ENCODE measurements at regions not wholly inside any gene's neighbourhood (a gene's known extent, or its start where the extent isn't known, plus 50 kb on each side); places are given as distances from the start of the nearest gene placed in this dataset.

DNA sequence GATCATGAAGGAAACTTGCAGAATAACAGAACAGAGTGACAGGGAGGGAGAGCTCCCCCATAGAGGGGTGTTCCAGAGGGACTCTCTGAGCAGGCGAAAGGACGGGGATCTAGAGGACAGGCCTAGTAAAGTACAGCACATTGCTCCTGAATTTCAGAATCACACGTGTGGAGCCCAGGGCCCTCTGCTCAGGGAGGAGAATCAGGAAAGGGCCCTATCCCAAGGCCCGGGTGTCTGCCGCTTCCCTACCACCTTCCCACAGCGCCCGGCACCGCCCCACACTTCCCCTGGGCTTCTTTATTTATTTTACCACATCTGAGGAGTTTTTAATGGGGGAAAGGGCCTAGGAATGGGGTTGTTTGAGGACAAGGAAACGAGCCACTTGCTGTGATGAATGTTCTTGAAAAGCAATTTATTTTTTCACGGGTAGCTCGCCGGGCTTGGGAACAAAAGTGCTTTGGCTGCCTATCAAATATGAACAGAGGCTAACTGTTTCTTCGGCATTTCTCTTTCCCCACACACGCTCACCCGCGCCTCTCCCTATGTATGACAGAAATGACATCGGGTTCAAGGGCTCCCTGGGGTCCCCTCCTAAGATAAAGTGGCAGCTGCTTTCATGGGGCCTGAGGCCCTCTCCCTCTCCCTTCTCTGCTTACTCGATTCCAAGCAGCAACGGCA lies 79.3 kb upstream of the GLI2 start:
- Mint-ChIP-seq H3K9me3 (peaks cover 28% of the 10 kb centered on the region), H3K4me1 (peaks cover 7% of the 10 kb centered on the region), H3K36me3 (ENCODE audit: low read depth) (no peaks in the 10 kb centered on the region), H3K4me3 (no peak overlapping the region), H3K27ac (no peak overlapping the region), H3K27me3 (ENCODE audit: low read depth, poor library complexity) (peaks cover 88% of the 10 kb centered on the region)
- no peak for TF ChIP-seq CTCF (IDR thresholded peaks at IDR 0.05)
- DNase-seq, result no peak

- no peak for DNase-seq
- Mint-ChIP-seq H3K36me3 (ENCODE audit: low read depth) (no peaks in the 10 kb centered on the region), H3K27ac (no peak overlapping the region), H3K4me3 (no peak overlapping the region), H3K27me3 (ENCODE audit: low read depth, poor library complexity) (peaks cover 88% of the 10 kb centered on the region), H3K9me3 (peaks cover 15% of the 10 kb centered on the region), H3K4me1 (peaks cover 14% of the 10 kb centered on the region)
- TF ChIP-seq CTCF (IDR thresholded peaks at IDR 0.05), result no peak
Measured at GRCh38 chr2:120658042-120658769, 77.5 kb upstream of the GLI2 start.

GRCh38 chr2:120658770-120659158 lies 76.9 kb upstream of the GLI2 start:
- no peak for TF ChIP-seq CTCF (IDR thresholded peaks at IDR 0.05)
- Mint-ChIP-seq H3K4me1 (peaks cover 14% of the 10 kb centered on the region), H3K4me3 (no peak overlapping the region), H3K27ac (no peak overlapping the region), H3K36me3 (ENCODE audit: low read depth) (no peaks in the 10 kb centered on the region), H3K9me3 (peaks cover 12% of the 10 kb centered on the region), H3K27me3 (ENCODE audit: low read depth, poor library complexity) (peaks cover 87% of the 10 kb centered on the region)
- DNase-seq, result no peak

GRCh38 chr2:120659275-120659977 lies 76.2 kb upstream of the GLI2 start:
- DNase-seq, result no peak
- no peak for TF ChIP-seq CTCF (IDR thresholded peaks at IDR 0.05)
- Mint-ChIP-seq H3K4me3 (no peak overlapping the region), H3K27ac (peak overlapping the region; percentile 24), H3K9me3 (peaks cover 15% of the 10 kb centered on the region), H3K27me3 (ENCODE audit: low read depth, poor library complexity) (peaks cover 82% of the 10 kb centered on the region), H3K36me3 (ENCODE audit: low read depth) (no peaks in the 10 kb centered on the region), H3K4me1 (peaks cover 14% of the 10 kb centered on the region)

DNA sequence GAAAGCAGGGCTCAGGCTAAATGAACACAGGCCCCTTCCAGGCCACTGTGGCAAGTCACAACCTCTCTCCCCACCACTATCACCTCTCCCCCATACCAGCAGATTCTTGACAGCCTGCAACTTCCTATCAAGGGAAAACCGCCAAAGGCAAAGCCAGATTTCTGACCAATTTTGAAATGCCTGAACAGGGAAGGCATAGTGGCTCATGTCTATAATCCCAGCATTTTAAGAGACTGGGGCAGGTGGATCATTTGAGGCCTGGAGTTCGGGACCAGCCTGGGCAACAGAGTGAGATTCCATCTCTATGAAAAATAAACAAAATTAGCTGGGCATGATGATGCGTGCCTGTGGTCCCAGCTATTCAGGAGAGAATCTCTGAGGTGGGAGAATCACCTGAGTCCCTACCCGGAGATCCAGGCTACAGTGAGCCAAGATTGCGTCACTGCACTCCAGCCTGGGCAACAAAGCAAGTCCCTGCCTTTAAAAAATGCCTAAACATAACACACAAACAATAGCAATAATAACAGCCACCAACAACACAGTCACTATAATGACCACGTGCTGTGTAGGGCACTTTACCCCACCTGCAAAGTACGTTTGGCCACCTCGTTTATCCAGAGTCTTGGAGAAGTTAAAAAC lies 75.5 kb upstream of the GLI2 start:
- no peak for DNase-seq
- Mint-ChIP-seq H3K36me3 (ENCODE audit: low read depth) (peaks cover 5% of the 10 kb centered on the region), H3K9me3 (peaks cover 22% of the 10 kb centered on the region), H3K4me1 (peaks cover 14% of the 10 kb centered on the region), H3K27me3 (ENCODE audit: low read depth, poor library complexity) (peaks cover 78% of the 10 kb centered on the region), H3K4me3 (no peak overlapping the region), H3K27ac (no peak overlapping the region)
- TF ChIP-seq CTCF (IDR thresholded peaks at IDR 0.05), result no peak
